ENCODE measurements at regions not wholly inside any gene's neighbourhood (a gene's known extent, or its start where the extent isn't known, plus 50 kb on each side); places are given as distances from the start of the nearest gene placed in this dataset.

DNA sequence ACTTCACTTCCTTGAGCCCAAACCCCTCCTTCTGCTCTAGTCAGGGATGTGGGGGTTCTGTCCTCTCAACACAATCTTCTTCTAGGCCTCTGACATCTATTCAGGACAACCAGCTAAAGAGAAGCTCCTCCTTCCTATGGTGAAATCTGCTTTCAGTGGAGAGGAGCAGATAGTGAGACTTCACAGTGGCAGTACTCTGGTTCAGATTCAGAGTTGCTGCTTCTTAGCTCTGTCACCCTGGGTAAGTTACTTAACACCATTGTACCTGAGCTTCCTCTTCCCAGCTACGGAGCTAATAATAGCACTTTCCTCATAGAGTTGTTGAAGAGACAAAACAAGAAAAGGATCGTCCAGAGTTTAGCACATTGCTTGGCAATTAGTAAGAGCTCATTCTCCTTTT is 77.3 kb upstream of the LARP1 start:
- BruUV-seq (replicated peaks), result no TSS peak
- TF ChIP-seq CEBPB (IDR thresholded peaks at IDR 0.05; ENCODE audit: low read depth), result no peak
- H3K4me2 ChIP-seq (ENCODE audit: low read length), result peak overlapping the region; percentile 28
- no peaks in the 10 kb centered on the region for H3K9me2 ChIP-seq (ENCODE audit: insufficient read depth)
- no peak overlapping the region for H3K9ac ChIP-seq (ENCODE audit: low read length)
- RAD21 ChIA-PET (ENCODE audit: low non-redundant PET in 1 of 2, low total read pairs in 2 of 2, uncharacterized antibody in 2 of 2, unreplicated experiment in 2 of 2), result no interaction called here
- POLR2A ChIA-PET, result interaction anchor here (1.1 kb wide), 1 partner anchor 34 kb away, joined by 3 read pairs; no protein-coding TSS in a partner anchor
- no peak overlapping the region for H2AFZ ChIP-seq (ENCODE audit: low read depth, low read length, poor library complexity, severe bottlenecking)
- CTCF ChIA-PET, result no interaction called here
- no peak overlapping the region for H3K27ac ChIP-seq (ENCODE audit: low read depth, low read length)
- no peaks in the 10 kb centered on the region for H3K79me2 ChIP-seq (ENCODE audit: insufficient read depth, low read length)
- ATAC-seq, result no peak
- H3K4me3 ChIP-seq (replicated peaks in 1 of 2; ENCODE audit: low read depth in 1 of 2, low read length in 2 of 2), result no peak overlapping the region
- peaks cover 5 to 18% of the 10 kb centered on the region in 2 experiments for H3K4me1 ChIP-seq (ENCODE audit: control insufficient read depth in 1 of 2, insufficient read depth in 2 of 2, low read length in 2 of 2)
- H3K36me3 ChIP-seq (ENCODE audit: control insufficient read depth in 1 of 2, insufficient read depth in 2 of 2, low read length in 2 of 2), result no peaks in the 10 kb centered on the region
- no peak for DNase-seq (ENCODE audit: low read depth, low spot score)
- H3K9me3 ChIP-seq (ENCODE audit: control insufficient read depth in 1 of 2, insufficient read depth in 1 of 2, low read depth in 1 of 2, low read length in 2 of 2), result peaks cover 0 to 4% of the 10 kb centered on the region in 2 experiments; a peak in 1 of 4 replicates
- no peaks in the 10 kb centered on the region for H4K20me1 ChIP-seq (ENCODE audit: insufficient read depth)
- intact Hi-C loops (cut with micrococcal nuclease), result no loop called here
- H3K27me3 ChIP-seq (ENCODE audit: insufficient read depth, low read length), result no peaks in the 10 kb centered on the region

DNA sequence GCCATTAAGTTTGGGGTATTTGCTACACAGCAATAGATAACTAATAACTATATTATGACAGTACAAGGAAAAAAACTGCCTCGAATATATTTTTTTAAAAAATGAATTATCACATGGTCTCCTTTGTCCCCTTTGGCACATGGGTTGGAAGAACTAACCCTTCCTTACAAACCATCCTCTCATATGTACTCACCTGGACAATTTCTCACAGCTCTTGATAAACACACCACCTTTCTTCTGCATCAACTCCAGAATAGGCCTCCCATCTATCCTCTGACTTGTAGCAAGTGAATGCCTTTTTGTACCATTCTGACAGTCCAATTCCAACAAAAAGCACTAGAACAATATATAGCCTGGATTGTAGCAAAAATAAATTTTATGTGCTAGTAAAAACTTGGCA is 78.7 kb upstream of the LARP1 start:
- peaks cover 0 to 4% of the 10 kb centered on the region in 2 experiments; a peak in 1 of 4 replicates for H3K9me3 ChIP-seq (ENCODE audit: control insufficient read depth in 1 of 2, insufficient read depth in 1 of 2, low read depth in 1 of 2, low read length in 2 of 2)
- ChIA-PET POLR2A (no interaction called here), RAD21 (ENCODE audit: low non-redundant PET in 1 of 2, low total read pairs in 2 of 2, uncharacterized antibody in 2 of 2, unreplicated experiment in 2 of 2) (no interaction called here), CTCF (no interaction called here)
- DNase-seq (ENCODE audit: low read depth, low spot score) (no peak), ATAC-seq (no peak)
- H3K4me2 ChIP-seq (ENCODE audit: low read length), result no peak overlapping the region
- H3K9me2 ChIP-seq (ENCODE audit: insufficient read depth), result no peaks in the 10 kb centered on the region
- H3K36me3 ChIP-seq (ENCODE audit: control insufficient read depth in 1 of 2, insufficient read depth in 2 of 2, low read length in 2 of 2), result no peaks in the 10 kb centered on the region
- H4K20me1 ChIP-seq (ENCODE audit: insufficient read depth), result no peaks in the 10 kb centered on the region
- TF ChIP-seq POLR2A (IDR thresholded peaks at IDR 0.05; ENCODE audit: borderline replicate concordance, extremely low read depth, insufficient read depth, insufficient read length) (no peak), RAD21 (IDR thresholded peaks at IDR 0.05; ENCODE audit: low read depth) (no peak), SIN3A (IDR thresholded peaks at IDR 0.05; ENCODE audit: low read depth) (no peak), CBX3 (IDR thresholded peaks at IDR 0.05; ENCODE audit: low read depth) (no peak), EGR1 (IDR thresholded peaks at IDR 0.05; ENCODE audit: low read depth) (no peak)
- TF ChIP-seq, protein P1, sequence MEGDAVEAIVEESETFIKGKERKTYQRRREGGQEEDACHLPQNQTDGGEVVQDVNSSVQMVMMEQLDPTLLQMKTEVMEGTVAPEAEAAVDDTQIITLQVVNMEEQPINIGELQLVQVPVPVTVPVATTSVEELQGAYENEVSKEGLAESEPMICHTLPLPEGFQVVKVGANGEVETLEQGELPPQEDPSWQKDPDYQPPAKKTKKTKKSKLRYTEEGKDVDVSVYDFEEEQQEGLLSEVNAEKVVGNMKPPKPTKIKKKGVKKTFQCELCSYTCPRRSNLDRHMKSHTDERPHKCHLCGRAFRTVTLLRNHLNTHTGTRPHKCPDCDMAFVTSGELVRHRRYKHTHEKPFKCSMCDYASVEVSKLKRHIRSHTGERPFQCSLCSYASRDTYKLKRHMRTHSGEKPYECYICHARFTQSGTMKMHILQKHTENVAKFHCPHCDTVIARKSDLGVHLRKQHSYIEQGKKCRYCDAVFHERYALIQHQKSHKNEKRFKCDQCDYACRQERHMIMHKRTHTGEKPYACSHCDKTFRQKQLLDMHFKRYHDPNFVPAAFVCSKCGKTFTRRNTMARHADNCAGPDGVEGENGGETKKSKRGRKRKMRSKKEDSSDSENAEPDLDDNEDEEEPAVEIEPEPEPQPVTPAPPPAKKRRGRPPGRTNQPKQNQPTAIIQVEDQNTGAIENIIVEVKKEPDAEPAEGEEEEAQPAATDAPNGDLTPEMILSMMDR (IDR thresholded peaks at IDR 0.05 in 2 of 3, conservative IDR thresholded peaks at IDR 0.05 in 1 of 3; ENCODE audit: borderline replicate concordance in 1 of 3, insufficient read depth in 1 of 3, low read depth in 2 of 3, low read length in 2 of 3), result no peak
- no peak overlapping the region for H2AFZ ChIP-seq (ENCODE audit: low read depth, low read length, poor library complexity, severe bottlenecking)
- no peak overlapping the region for H3K27ac ChIP-seq (ENCODE audit: low read depth, low read length)
- BruUV-seq (replicated peaks), result no TSS peak
- no peaks in the 10 kb centered on the region for H3K27me3 ChIP-seq (ENCODE audit: insufficient read depth, low read length)
- no peak overlapping the region for H3K4me3 ChIP-seq (replicated peaks in 1 of 2; ENCODE audit: low read depth in 1 of 2, low read length in 2 of 2)
- intact Hi-C loops (cut with micrococcal nuclease), result no loop called here
- H3K9ac ChIP-seq (ENCODE audit: low read length), result no peak overlapping the region
- peaks cover 0 to 4% of the 10 kb centered on the region in 2 experiments; a peak in 2 of 4 replicates for H3K4me1 ChIP-seq (ENCODE audit: control insufficient read depth in 1 of 2, insufficient read depth in 2 of 2, low read length in 2 of 2)
- H3K79me2 ChIP-seq (ENCODE audit: insufficient read depth, low read length), result no peaks in the 10 kb centered on the region
